Sigmoid colon (tissue), 6 donors: ENCODE measurements at regions not wholly inside any gene's neighbourhood (a gene's known extent, or its start where the extent isn't known, plus 50 kb on each side); places are given as distances from the start of the nearest gene placed in this dataset.
"Not testable (repeated sequence)": the region's sequence is repeated elsewhere in the genome, so short reads cannot be mapped to it uniquely, and the experiment has no call there.

Experiments
- DNase-seq: peaks from one replicate; pipeline ENCODE4 v3.0.0-alpha.2; 2019
- H3K27ac ChIP-seq, 4 donors: fragments of 200-600 bp; sonication (generic); one replicate each; pipeline ENCODE4 v1.5.1; 2016 to 2019; ENCODE audit warnings: mild to moderate bottlenecking in 1 of 4
- H3K27me3 ChIP-seq, 3 donors: fragments of 200-600 bp; sonication (generic); one replicate each; pipeline ENCODE4 v1.5.1; 2019; ENCODE audit warnings: mild to moderate bottlenecking in 1 of 3
- H3K36me3 ChIP-seq, 4 donors: fragments of 200-600 bp; sonication (generic); one replicate each; pipeline ENCODE4 v1.5.1; 2016 to 2019
- H3K4me1 ChIP-seq, 4 donors: fragments of 200-600 bp; sonication (generic); one replicate each; pipeline ENCODE4 v1.5.1; 2017 to 2019
- H3K4me3 ChIP-seq, 4 donors: fragments of 200-600 bp; sonication (generic); one replicate each; pipeline ENCODE4 v1.5.1; 2017 to 2019; ENCODE audit warnings: mild to moderate bottlenecking in 2 of 4, moderate library complexity in 1 of 4
- H3K9me3 ChIP-seq, 4 donors: fragments of 200-600 bp in 3 of 4; sonication (generic) in 3 of 4; one replicate each; pipeline versions ENCODE4 v1.5.1 to v1.6.1; 2013 to 2019
- EP300 ChIP-seq, 4 donors: sonication (generic); formaldehyde crosslinking; IDR thresholded peaks; one replicate each; pipeline ENCODE4 v1.6.1; 2017; ENCODE audit warnings: antibody characterized with exemption in 4 of 4
- POLR2A ChIP-seq, 2 donors: fragments of 450-650 bp; IDR thresholded peaks; one replicate each; pipeline ENCODE4 v1.6.1; 2016; ENCODE audit warnings: antibody characterized with exemption in 2 of 2, mild to moderate bottlenecking in 2 of 2, moderate library complexity in 2 of 2
- POLR2AphosphoS5 ChIP-seq, 4 donors: sonication (generic); formaldehyde crosslinking; IDR thresholded peaks; one replicate each; pipeline ENCODE4 v1.6.1; 2017; ENCODE audit warnings: antibody characterized with exemption in 4 of 4
- WGBS, 2 donors: extraction: QIAGEN DNeasy Blood & Tissue Kit; methylation state at CpG; one replicate each; pipeline ENCODE4 v1.1.7; 2013; 5-methylcytosine and 5-hydroxymethylcytosine counted together
- intact Hi-C: fragments of 100-400 bp; cut with DNase I; formaldehyde crosslinking; loops from one replicate; pipeline ENCODE4 v1.15.1; 2023
- TF ChIP-seq, protein P1 (sequence below), 4 experiments: fragments of 450-650 bp in 3 of 4; fragments of 200-600 bp in 1 of 4; IDR thresholded peaks; one replicate each; pipeline ENCODE4 v1.5.1; 2016 to 2019; ENCODE audit warnings: antibody characterized with exemption in 4 of 4, mild to moderate bottlenecking in 3 of 4, moderate library complexity in 2 of 4
- donor health status: healthy with polysubstance abuse.
- donor health status: healthy.

- no peaks in the 10 kb centered on the region for H3K4me1 ChIP-seq
- H3K4me3 ChIP-seq: no peak overlapping the region
- no peak overlapping the region for H3K27ac ChIP-seq
- intact Hi-C loops: no loop called here
- H3K36me3 ChIP-seq: no peaks in the 10 kb centered on the region
- no peak for DNase-seq
- no peaks in the 10 kb centered on the region for H3K9me3 ChIP-seq
- WGBS, 2 donors: 69 to 83% methylated on average over 1 of the region's 1 CpG
- H3K27me3 ChIP-seq: no peaks in the 10 kb centered on the region
- TF ChIP-seq, protein P1, sequence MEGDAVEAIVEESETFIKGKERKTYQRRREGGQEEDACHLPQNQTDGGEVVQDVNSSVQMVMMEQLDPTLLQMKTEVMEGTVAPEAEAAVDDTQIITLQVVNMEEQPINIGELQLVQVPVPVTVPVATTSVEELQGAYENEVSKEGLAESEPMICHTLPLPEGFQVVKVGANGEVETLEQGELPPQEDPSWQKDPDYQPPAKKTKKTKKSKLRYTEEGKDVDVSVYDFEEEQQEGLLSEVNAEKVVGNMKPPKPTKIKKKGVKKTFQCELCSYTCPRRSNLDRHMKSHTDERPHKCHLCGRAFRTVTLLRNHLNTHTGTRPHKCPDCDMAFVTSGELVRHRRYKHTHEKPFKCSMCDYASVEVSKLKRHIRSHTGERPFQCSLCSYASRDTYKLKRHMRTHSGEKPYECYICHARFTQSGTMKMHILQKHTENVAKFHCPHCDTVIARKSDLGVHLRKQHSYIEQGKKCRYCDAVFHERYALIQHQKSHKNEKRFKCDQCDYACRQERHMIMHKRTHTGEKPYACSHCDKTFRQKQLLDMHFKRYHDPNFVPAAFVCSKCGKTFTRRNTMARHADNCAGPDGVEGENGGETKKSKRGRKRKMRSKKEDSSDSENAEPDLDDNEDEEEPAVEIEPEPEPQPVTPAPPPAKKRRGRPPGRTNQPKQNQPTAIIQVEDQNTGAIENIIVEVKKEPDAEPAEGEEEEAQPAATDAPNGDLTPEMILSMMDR (IDR thresholded peaks at IDR 0.05): no peak
Measured at GRCh38 chr10:3654980-3655379, 130.0 kb downstream of the KLF6 start.

DNA sequence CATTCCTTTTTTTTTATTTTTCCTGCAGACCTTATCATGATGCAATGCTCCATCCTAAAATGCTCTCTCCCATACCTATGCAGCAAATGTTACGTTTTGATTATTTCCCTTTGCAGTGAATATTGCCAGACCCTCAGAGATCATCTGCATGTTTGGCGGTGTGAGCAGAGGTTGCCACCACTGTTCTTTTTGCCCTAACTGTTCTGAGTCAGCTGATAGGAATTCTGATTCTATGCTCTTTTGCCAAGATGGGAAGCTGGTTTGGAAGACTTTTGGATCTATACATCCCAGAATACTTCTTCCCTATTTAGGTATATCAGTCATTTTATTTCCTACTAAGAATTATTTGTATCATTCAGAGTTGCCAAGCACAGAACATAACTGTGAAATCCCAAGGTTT, 130.5 kb downstream of the KLF6 start:
- 91 to 92% methylated on average over 2 of the region's 2 CpGs for WGBS, 2 donors
- TF ChIP-seq EP300 (IDR thresholded peaks at IDR 0.05): no peak
- TF ChIP-seq, protein P1 (IDR thresholded peaks at IDR 0.05): no peak
- TF ChIP-seq POLR2AphosphoS5 (IDR thresholded peaks at IDR 0.05): no peak
- no peaks in the 10 kb centered on the region for H3K36me3 ChIP-seq
- H3K4me1 ChIP-seq: no peaks in the 10 kb centered on the region
- no peak overlapping the region for H3K27ac ChIP-seq
- no peak for DNase-seq
- no peak overlapping the region for H3K4me3 ChIP-seq
- intact Hi-C loops: no loop called here
- H3K27me3 ChIP-seq: no peaks in the 10 kb centered on the region
- H3K9me3 ChIP-seq: no peaks in the 10 kb centered on the region

GRCh38 chr10:3653303-3653702, 131.7 kb downstream of the KLF6 start:
- H3K4me1 ChIP-seq, H3K36me3 ChIP-seq, DNase-seq, H3K9me3 ChIP-seq, H3K27me3 ChIP-seq, intact Hi-C loops: not testable (repeated sequence)
- WGBS, 2 donors: 68 to 99% methylated on average over 2 of the region's 2 CpGs
- Histone ChIP-seq H3K4me3 (peak overlapping the region in 3 of 4 donors; percentile 11 to 36 (median 33)), H3K27ac (peak overlapping the region in 1 of 4 donors; percentile 8)

- H3K4me3 ChIP-seq: peak overlapping the region in 3 of 4 donors; percentile 11 to 36 (median 33)
- no peaks in the 10 kb centered on the region for H3K36me3 ChIP-seq
- peak overlapping the region in 1 of 4 donors; percentile 8 for H3K27ac ChIP-seq
- peaks cover 0 to 4% (median 0%) of the 10 kb centered on the region in 4 donors for H3K4me1 ChIP-seq
- intact Hi-C loops: no loop called here
- TF ChIP-seq EP300 (IDR thresholded peaks at IDR 0.05) (no peak), POLR2A (IDR thresholded peaks at IDR 0.05) (no peak), POLR2AphosphoS5 (IDR thresholded peaks at IDR 0.05) (no peak)
- TF ChIP-seq, protein P1 (IDR thresholded peaks at IDR 0.05): no peak
- WGBS, 2 donors: 55 to 79% methylated on average over 13 of the region's 13 CpGs
- no peaks in the 10 kb centered on the region for H3K9me3 ChIP-seq
- H3K27me3 ChIP-seq: no peaks in the 10 kb centered on the region
- DNase-seq: no peak
Measured at GRCh38 chr10:3652886-3653285, 132.1 kb downstream of the KLF6 start.

- WGBS, 2 donors: 94 to 96% methylated on average over 6 of the region's 6 CpGs
- intact Hi-C loops: no loop called here
- Histone ChIP-seq H3K27ac (no peak overlapping the region), H3K9me3 (no peaks in the 10 kb centered on the region), H3K4me3 (no peak overlapping the region), H3K4me1 (peaks cover 0 to 7% (median 0%) of the 10 kb centered on the region in 4 donors), H3K27me3 (no peaks in the 10 kb centered on the region), H3K36me3 (no peaks in the 10 kb centered on the region)
- TF ChIP-seq POLR2AphosphoS5 (IDR thresholded peaks at IDR 0.05) (no peak), EP300 (IDR thresholded peaks at IDR 0.05) (no peak), POLR2A (IDR thresholded peaks at IDR 0.05) (no peak)
- TF ChIP-seq, protein P1 (IDR thresholded peaks at IDR 0.05): no peak
- DNase-seq: no peak
Measured at GRCh38 chr10:3651969-3652653, 132.9 kb downstream of the KLF6 start.
